GM12878 (cell line): ENCODE measurements at regions not wholly inside any gene's neighbourhood (a gene's known extent, or its start where the extent isn't known, plus 50 kb on each side); places are given as distances from the start of the nearest gene placed in this dataset.

Source experiments
- ATAC-seq: fragments of 200-7000 bp; cut with Tn5 transposase; 3 replicates; pipeline ENCODE4 v1.9.1; 2020; ENCODE audit warnings: mild to moderate bottlenecking, moderate library complexity
- BruUV-seq: library from RNA; stranded (reverse); fragments of 400-500 nt; replicated peaks from 2 replicates; lab custom pipeline; 2021; lab: Mats Ljungman, UMichigan
- CTCF ChIA-PET: fragments of 300-600 bp; sonication (Branson Sonifier 250); formaldehyde crosslinking; extraction: SDS; loops from one replicate; lab custom pipeline; 2021; ENCODE audit warnings: inconsistent platforms; lab: Yijun Ruan, JAX
- POLR2A ChIA-PET: fragments of 350-600 bp; formaldehyde crosslinking; extraction: SDS; loops from one replicate; lab custom pipeline; 2021; ENCODE audit warnings: inconsistent platforms; lab: Charles Lee
- RAD21 ChIA-PET: fragments of 300-600 bp; sonication (Branson Sonifier 250); formaldehyde crosslinking; loops from one replicate; lab custom pipeline; 2023; ENCODE audit warnings: antibody characterized with exemption; ENCODE audit not compliant: unreplicated experiment; lab: Charles Lee
- SMC1A ChIA-PET: fragments of 300-600 bp; sonication (Branson Sonifier 250); formaldehyde crosslinking; loops from one replicate; lab custom pipeline; 2023; ENCODE audit not compliant: unreplicated experiment, uncharacterized antibody; lab: Charles Lee
- DNase-seq: peaks from one replicate; pipeline ENCODE4 v3.0.0-alpha.2; 2011; ENCODE audit warnings: low read depth, low spot score
- FAIRE-seq: peaks from 3 replicates; lab custom pipeline; 2011; peaks lifted over from hg19 to GRCh38; lab: Jason Lieb, UNC
- H2AFZ ChIP-seq: 2 replicates; pipeline ENCODE4 v1.6.0; 2011; ENCODE audit warnings: low read depth, low read length, control low read depth; ENCODE audit not compliant: control insufficient read depth
- H3K27ac ChIP-seq: 2 replicates; pipeline ENCODE4 v1.5.1; 2011; ENCODE audit warnings: control low read depth; ENCODE audit not compliant: control insufficient read depth, insufficient read depth
- H3K27me3 ChIP-seq, 2 experiments: replicated peaks in 1 of 2; 2 replicates each; pipeline versions ENCODE4 v1.6.0 to v1.6.1; 2011; ENCODE audit warnings: low read length in 1 of 2; ENCODE audit not compliant: control insufficient read depth in 2 of 2, insufficient read depth in 2 of 2
- H3K36me3 ChIP-seq, 2 experiments: 2 replicates each; pipeline ENCODE4 v1.5.1; 2011; ENCODE audit warnings: low read length in 1 of 2; ENCODE audit not compliant: control insufficient read depth in 2 of 2, insufficient read depth in 2 of 2
- H3K4me1 ChIP-seq: 2 replicates; pipeline ENCODE4 v1.6.1; 2011; ENCODE audit warnings: mild to moderate bottlenecking, low read length, moderate library complexity, mixed read lengths; ENCODE audit not compliant: control insufficient read depth, insufficient read depth
- H3K4me2 ChIP-seq: 2 replicates; pipeline ENCODE4 v1.6.0; 2011; ENCODE audit warnings: control low read depth; ENCODE audit not compliant: control insufficient read depth, insufficient read depth
- H3K4me3 ChIP-seq: fragments of 200-600 bp; sonication (generic); 2 replicates; pipeline ENCODE4 v1.5.1; 2016
- H3K79me2 ChIP-seq: 2 replicates; pipeline ENCODE4 v1.6.0; 2011; ENCODE audit warnings: low read length; ENCODE audit not compliant: control insufficient read depth, insufficient read depth
- H3K9ac ChIP-seq: 2 replicates; pipeline ENCODE4 v1.8.0; 2011; ENCODE audit warnings: low read length, control low read depth, mixed read lengths; ENCODE audit not compliant: control insufficient read depth, insufficient read depth
- H3K9me3 ChIP-seq: replicated peaks from 3 replicates; pipeline ENCODE4 v1.5.1; 2011; ENCODE audit warnings: mild to moderate bottlenecking, low read length; ENCODE audit not compliant: control insufficient read depth, insufficient read depth
- H4K20me1 ChIP-seq: 2 replicates; pipeline ENCODE4 v1.6.0; 2011; ENCODE audit not compliant: control insufficient read depth, insufficient read depth
- CREM ChIP-seq: IDR thresholded peaks from 2 replicates; pipeline ENCODE4 v1.6.1; 2014; ENCODE audit warnings: antibody characterized with exemption, low read depth
- EP300 ChIP-seq, 2 experiments: fragments of 150-350 bp in 1 of 2; IDR thresholded peaks; 2 replicates each; pipeline ENCODE4 v1.6.1; 2011 to 2012; ENCODE audit warnings: low read depth in 2 of 2, low read length in 2 of 2, borderline replicate concordance in 1 of 2, improper control_type of control experiment in 1 of 2, inconsistent platforms in 1 of 2; ENCODE audit not compliant: control insufficient read depth in 1 of 2
- GATAD2B ChIP-seq: fragments of 450-650 bp; conservative IDR thresholded peaks from 2 replicates; pipeline ENCODE4 v1.6.1; 2017; ENCODE audit warnings: low read depth, mild to moderate bottlenecking, moderate library complexity
- JUNB ChIP-seq: IDR thresholded peaks from 2 replicates; pipeline ENCODE4 v1.6.1; 2016; ENCODE audit warnings: antibody characterized with exemption, mild to moderate bottlenecking
- KAT2A ChIP-seq: conservative IDR thresholded peaks from 2 replicates; pipeline ENCODE4 v1.6.1; 2011; ENCODE audit warnings: low read depth, low read length; ENCODE audit not compliant: control insufficient read depth
- MTA2 ChIP-seq: fragments of 450-650 bp; IDR thresholded peaks from 2 replicates; pipeline ENCODE4 v1.6.1; 2016; ENCODE audit warnings: low read depth, mild to moderate bottlenecking, moderate library complexity
- NFIC ChIP-seq: IDR thresholded peaks from 2 replicates; pipeline ENCODE4 v1.6.1; 2012; ENCODE audit warnings: low read depth, mild to moderate bottlenecking, inconsistent platforms, low read length, moderate library complexity
- PRDM15 ChIP-seq: fragments of 450-650 bp; formaldehyde crosslinking; IDR thresholded peaks from 2 replicates; pipeline ENCODE4 v1.4.0; 2020; ENCODE audit warnings: mild to moderate bottlenecking, moderate library complexity
- SMARCA5 ChIP-seq: fragments of 450-650 bp; IDR thresholded peaks from 2 replicates; pipeline ENCODE4 v1.6.1; 2017; ENCODE audit warnings: mild to moderate bottlenecking
- WGBS: methylation state at CpG from one replicate; pipeline ENCODE4 v1.1.6; 2016; ENCODE audit warnings: low lambda C conversion rate; ENCODE audit not compliant: insufficient replicate concordance, insufficient coverage; ENCODE audit errors: missing lambda C conversion rate; 5-methylcytosine and 5-hydroxymethylcytosine counted together
- in situ Hi-C: fragments of 300-500 bp; cut with MboI; formaldehyde crosslinking; loops from 9 replicates; pipeline ENCODE4 v1.14.3; 2018; ENCODE audit warnings: mixed read lengths
- intact Hi-C: fragments of 100-400 bp; cut with micrococcal nuclease; formaldehyde crosslinking; loops from one replicate; pipeline ENCODE4 v1.14.2; 2022; ENCODE audit not compliant: unreplicated experiment
- TF ChIP-seq, protein P1 (sequence below): fragments of 450-650 bp; formaldehyde crosslinking; IDR thresholded peaks from 2 replicates; pipeline ENCODE4 v1.5.0; 2022; ENCODE audit warnings: mild to moderate bottlenecking, missing genetic modification characterization

DNA sequence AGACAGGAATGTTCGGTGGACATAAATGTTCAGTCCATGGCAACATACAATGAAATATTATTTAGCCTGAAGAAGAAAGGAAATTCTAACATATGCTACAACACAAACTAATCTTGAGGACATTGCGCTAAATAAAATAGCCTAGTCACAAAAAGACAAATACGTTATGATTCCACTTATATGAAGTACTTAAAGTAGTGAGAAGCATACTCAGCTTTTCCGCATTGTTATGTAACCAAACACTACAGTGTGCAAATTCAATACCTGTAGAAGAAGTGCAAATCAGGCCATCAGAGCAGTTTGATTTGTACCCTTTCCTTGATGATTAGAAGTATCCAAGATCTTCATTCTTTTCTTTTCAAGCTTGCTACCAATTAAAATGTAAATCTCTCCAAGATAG, 1023.4 kb upstream of the NR2F2 start:
- SMC1A ChIA-PET: interaction anchor here (0.9 to 4.2 kb wide), 3 partner anchors 8 to 100 kb away, joined by 3 to 18 read pairs (median 3); no protein-coding TSS in a partner anchor
- Histone ChIP-seq H3K4me2 (no peak overlapping the region), H3K9ac (no peak overlapping the region), H3K36me3 (no peaks in the 10 kb centered on the region), H3K4me3 (no peak overlapping the region), H3K4me1 (no peaks in the 10 kb centered on the region), H4K20me1 (no peaks in the 10 kb centered on the region), H3K79me2 (no peaks in the 10 kb centered on the region), H3K27ac (no peak overlapping the region), H3K9me3 (no peaks in the 10 kb centered on the region), H3K27me3 (no peaks in the 10 kb centered on the region), H2AFZ (no peak overlapping the region)
- FAIRE-seq (no peak), ATAC-seq (no peak), DNase-seq (no peak)
- no TSS peak for BruUV-seq
- POLR2A ChIA-PET: interaction anchor here (0.6 kb wide), 1 partner anchor 15 kb away, joined by 4 read pairs; no protein-coding TSS in a partner anchor
- RAD21 ChIA-PET: interaction anchor here (1.0 kb wide), 1 partner anchor 17 kb away, joined by 3 read pairs; no protein-coding TSS in a partner anchor
- intact Hi-C loops: no loop called here
- in situ Hi-C loops: no loop called here
- WGBS: 58% methylated on average over 4 of the region's 4 CpGs
- TF ChIP-seq EP300 (IDR thresholded peaks at IDR 0.05; ENCODE audit: borderline replicate concordance in 1 of 2, control insufficient read depth in 1 of 2, low read depth in 2 of 2, low read length in 2 of 2) (no peak), MTA2 (no peak)
- CTCF ChIA-PET: interaction anchor here (1.1 kb wide), 1 partner anchor 47 kb away, joined by 4 read pairs; no protein-coding TSS in a partner anchor

- ChIA-PET POLR2A (no interaction called here), RAD21 (interaction anchor here (1.6 kb wide), 1 partner anchor 10 kb away, joined by 5 read pairs; no protein-coding TSS in a partner anchor), SMC1A (interaction anchor here (0.7 to 1.2 kb wide), 2 partner anchors 33 to 95 kb away, joined by 3 read pairs; no protein-coding TSS in a partner anchor), CTCF (interaction anchor here (0.8 kb wide), 1 partner anchor 60 kb away, joined by 3 read pairs; no protein-coding TSS in a partner anchor)
- H3K79me2 ChIP-seq: no peaks in the 10 kb centered on the region
- intact Hi-C loops (no loop called here), in situ Hi-C loops (no loop called here)
- ATAC-seq (no peak), DNase-seq (no peak), FAIRE-seq (no peak)
- H3K27ac ChIP-seq: no peak overlapping the region
- 50% methylated on average over 4 of the region's 4 CpGs for WGBS
- H3K36me3 ChIP-seq: no peaks in the 10 kb centered on the region
- H3K4me3 ChIP-seq: no peak overlapping the region
- H3K27me3 ChIP-seq: no peaks in the 10 kb centered on the region
- H3K4me2 ChIP-seq: no peak overlapping the region
- no peak overlapping the region for H3K9ac ChIP-seq
- no TSS peak for BruUV-seq
- no peaks in the 10 kb centered on the region for H3K9me3 ChIP-seq
- no peaks in the 10 kb centered on the region for H4K20me1 ChIP-seq
- no peak overlapping the region for H2AFZ ChIP-seq
- no peaks in the 10 kb centered on the region for H3K4me1 ChIP-seq
- TF ChIP-seq SMARCA5: no peak
- TF ChIP-seq JUNB: no peak
- TF ChIP-seq KAT2A: no peak
- TF ChIP-seq NFIC: no peak
- no peak for TF ChIP-seq CREM
- no peak for TF ChIP-seq PRDM15
- TF ChIP-seq, protein P1, sequence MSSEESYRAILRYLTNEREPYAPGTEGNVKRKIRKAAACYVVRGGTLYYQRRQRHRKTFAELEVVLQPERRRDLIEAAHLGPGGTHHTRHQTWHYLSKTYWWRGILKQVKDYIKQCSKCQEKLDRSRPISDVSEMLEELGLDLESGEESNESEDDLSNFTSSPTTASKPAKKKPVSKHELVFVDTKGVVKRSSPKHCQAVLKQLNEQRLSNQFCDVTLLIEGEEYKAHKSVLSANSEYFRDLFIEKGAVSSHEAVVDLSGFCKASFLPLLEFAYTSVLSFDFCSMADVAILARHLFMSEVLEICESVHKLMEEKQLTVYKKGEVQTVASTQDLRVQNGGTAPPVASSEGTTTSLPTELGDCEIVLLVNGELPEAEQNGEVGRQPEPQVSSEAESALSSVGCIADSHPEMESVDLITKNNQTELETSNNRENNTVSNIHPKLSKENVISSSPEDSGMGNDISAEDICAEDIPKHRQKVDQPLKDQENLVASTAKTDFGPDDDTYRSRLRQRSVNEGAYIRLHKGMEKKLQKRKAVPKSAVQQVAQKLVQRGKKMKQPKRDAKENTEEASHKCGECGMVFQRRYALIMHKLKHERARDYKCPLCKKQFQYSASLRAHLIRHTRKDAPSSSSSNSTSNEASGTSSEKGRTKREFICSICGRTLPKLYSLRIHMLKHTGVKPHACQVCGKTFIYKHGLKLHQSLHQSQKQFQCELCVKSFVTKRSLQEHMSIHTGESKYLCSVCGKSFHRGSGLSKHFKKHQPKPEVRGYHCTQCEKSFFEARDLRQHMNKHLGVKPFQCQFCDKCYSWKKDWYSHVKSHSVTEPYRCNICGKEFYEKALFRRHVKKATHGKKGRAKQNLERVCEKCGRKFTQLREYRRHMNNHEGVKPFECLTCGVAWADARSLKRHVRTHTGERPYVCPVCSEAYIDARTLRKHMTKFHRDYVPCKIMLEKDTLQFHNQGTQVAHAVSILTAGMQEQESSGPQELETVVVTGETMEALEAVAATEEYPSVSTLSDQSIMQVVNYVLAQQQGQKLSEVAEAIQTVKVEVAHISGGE (CRISPR knock-in tag): no peak
- TF ChIP-seq GATAD2B: no peak
Measured at GRCh38 chr15:95319242-95319641, 1011.3 kb upstream of the NR2F2 start.
